SK-N-SH treated with all-trans-retinoic acid at 6 μM for 48 hours (cell line): ENCODE measurements at regions not wholly inside any gene's neighbourhood (a gene's known extent, or its start where the extent isn't known, plus 50 kb on each side); places are given as distances from the start of the nearest gene placed in this dataset.

Source experiments
- BACH2 ChIP-seq: fragments of 250-450 bp; sonication (Bioruptor Pico); IDR thresholded peaks from 2 replicates; pipeline ENCODE4 v1.9.0; 2021; ENCODE audit warnings: mild to moderate bottlenecking, borderline replicate concordance
- TOX ChIP-seq: fragments of 250-450 bp; sonication (Bioruptor Pico); IDR thresholded peaks from 2 replicates; pipeline ENCODE4 v1.8.0; 2021; ENCODE audit warnings: mild to moderate bottlenecking, moderate library complexity, borderline replicate concordance
- ZNF70 ChIP-seq: fragments of 450-650 bp; formaldehyde crosslinking; IDR thresholded peaks from 2 replicates; pipeline ENCODE4 v1.5.0; 2020; ENCODE audit warnings: mild to moderate bottlenecking, moderate library complexity
- TF ChIP-seq, protein P1 (sequence below): fragments of 250-450 bp; sonication (Bioruptor Pico); IDR thresholded peaks from 2 replicates; pipeline ENCODE4 v1.8.0; 2020; ENCODE audit warnings: mild to moderate bottlenecking, moderate library complexity, borderline replicate concordance
- TF ChIP-seq, protein P2 (sequence below): fragments of 250-450 bp; sonication (Bioruptor Pico); IDR thresholded peaks from 2 replicates; pipeline ENCODE4 v1.5.1; 2020; ENCODE audit warnings: low read depth, mild to moderate bottlenecking, moderate library complexity

DNA sequence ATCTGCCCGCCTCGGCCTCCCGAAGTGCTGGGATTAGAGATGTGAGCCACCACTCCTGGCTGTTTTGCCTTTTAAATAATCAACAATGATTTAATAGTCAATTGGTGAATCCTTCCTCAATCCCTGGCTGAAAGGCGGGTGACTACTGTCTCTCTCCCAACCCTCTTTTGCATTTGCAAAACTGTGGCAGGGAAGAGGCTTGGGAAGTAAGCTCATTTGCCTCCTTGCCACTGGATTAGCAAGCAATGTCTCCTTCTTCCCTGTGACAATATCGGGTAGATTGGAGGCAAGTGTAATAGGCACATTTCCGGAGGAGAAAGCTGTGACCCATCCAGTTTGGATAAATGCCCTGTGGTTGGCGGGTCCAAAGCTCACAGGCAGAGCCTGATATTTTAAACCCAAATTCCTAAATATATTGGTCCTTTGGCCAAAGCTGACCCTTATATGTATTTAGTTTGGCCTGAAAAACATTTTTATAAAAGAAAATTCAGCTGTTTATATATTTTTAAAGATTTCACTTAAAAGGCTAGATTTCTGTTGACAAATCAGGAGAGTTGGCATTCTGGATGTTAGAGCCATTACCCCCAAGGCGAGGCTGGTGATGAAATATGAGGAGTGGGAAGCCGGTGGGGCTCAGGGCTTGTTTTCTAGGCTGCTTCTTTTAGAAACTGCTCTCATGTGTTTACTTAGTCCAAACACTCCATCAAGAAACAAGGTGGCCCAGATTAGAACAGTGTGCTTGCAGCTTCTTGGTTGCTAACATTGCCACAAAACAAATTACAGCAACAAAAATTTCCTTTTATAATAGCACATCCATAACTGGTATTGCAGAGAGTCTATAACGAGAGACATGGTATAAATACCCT, 646.9 kb upstream of the TMEM132C start:
- TF ChIP-seq BACH2 = no peak
- no peak for TF ChIP-seq ZNF70 (CRISPR knock-in tag)
- TF ChIP-seq, protein P1, sequence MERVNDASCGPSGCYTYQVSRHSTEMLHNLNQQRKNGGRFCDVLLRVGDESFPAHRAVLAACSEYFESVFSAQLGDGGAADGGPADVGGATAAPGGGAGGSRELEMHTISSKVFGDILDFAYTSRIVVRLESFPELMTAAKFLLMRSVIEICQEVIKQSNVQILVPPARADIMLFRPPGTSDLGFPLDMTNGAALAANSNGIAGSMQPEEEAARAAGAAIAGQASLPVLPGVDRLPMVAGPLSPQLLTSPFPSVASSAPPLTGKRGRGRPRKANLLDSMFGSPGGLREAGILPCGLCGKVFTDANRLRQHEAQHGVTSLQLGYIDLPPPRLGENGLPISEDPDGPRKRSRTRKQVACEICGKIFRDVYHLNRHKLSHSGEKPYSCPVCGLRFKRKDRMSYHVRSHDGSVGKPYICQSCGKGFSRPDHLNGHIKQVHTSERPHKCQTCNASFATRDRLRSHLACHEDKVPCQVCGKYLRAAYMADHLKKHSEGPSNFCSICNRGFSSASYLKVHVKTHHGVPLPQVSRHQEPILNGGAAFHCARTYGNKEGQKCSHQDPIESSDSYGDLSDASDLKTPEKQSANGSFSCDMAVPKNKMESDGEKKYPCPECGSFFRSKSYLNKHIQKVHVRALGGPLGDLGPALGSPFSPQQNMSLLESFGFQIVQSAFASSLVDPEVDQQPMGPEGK (CRISPR knock-in tag) = no peak
- no peak for TF ChIP-seq TOX (CRISPR knock-in tag)
- TF ChIP-seq, protein P2, sequence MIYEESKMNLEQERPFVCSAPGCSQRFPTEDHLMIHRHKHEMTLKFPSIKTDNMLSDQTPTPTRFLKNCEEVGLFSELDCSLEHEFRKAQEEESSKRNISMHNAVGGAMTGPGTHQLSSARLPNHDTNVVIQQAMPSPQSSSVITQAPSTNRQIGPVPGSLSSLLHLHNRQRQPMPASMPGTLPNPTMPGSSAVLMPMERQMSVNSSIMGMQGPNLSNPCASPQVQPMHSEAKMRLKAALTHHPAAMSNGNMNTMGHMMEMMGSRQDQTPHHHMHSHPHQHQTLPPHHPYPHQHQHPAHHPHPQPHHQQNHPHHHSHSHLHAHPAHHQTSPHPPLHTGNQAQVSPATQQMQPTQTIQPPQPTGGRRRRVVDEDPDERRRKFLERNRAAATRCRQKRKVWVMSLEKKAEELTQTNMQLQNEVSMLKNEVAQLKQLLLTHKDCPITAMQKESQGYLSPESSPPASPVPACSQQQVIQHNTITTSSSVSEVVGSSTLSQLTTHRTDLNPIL (CRISPR knock-in tag) = no peak
